K562 (cell line): ENCODE measurements at regions not wholly inside any gene's neighbourhood (a gene's known extent, or its start where the extent isn't known, plus 50 kb on each side); places are given as distances from the start of the nearest gene placed in this dataset.

Source experiments
- ATAC-seq: fragments of 200-7000 bp; cut with Tn5 transposase; 3 replicates; pipeline ENCODE4 v1.9.1; 2020; ENCODE audit warnings: moderate library complexity
- BruUV-seq: library from RNA; stranded (reverse); fragments of 400-500 nt; replicated peaks from 2 replicates; lab custom pipeline; 2021; lab: Mats Ljungman, UMichigan
- CTCF ChIA-PET: fragments of 300-600 bp; formaldehyde crosslinking; extraction: SDS; loops from one replicate; lab custom pipeline; 2021; ENCODE audit warnings: low intra/inter-chr PET ratio; lab: Yijun Ruan, JAX
- POLR2A ChIA-PET: fragments of 300-600, 350-650 bp; sonication (Branson Sonifier 250); formaldehyde crosslinking; extraction: SDS; loops from one replicate; lab custom pipeline; 2021; ENCODE audit warnings: antibody characterized with exemption, inconsistent platforms; lab: Yijun Ruan, JAX
- DNase-seq, 4 experiments: peaks; one replicate each; pipeline versions ENCODE4 v3.0.0 to v3.0.0-alpha.2; 2011 to 2018; ENCODE audit warnings: low spot score in 3 of 4, mixed read lengths in 3 of 4; ENCODE audit errors: extremely low read depth in 1 of 4
- FAIRE-seq: peaks from 2 replicates; lab custom pipeline; 2011; peaks lifted over from hg19 to GRCh38; lab: Jason Lieb, UNC
- H2AFZ ChIP-seq: 2 replicates; pipeline ENCODE4 v1.6.0; 2011; ENCODE audit warnings: low read depth, low read length, control low read depth, inconsistent platforms
- H3K27ac ChIP-seq: fragments of 200-600 bp; 3 replicates; pipeline ENCODE4 v1.8.0; 2011; ENCODE audit warnings: low read depth, mild to moderate bottlenecking, control low read depth, inconsistent platforms, low read length, moderate library complexity, mixed read lengths; ENCODE audit errors: extremely low read depth
- H3K27me3 ChIP-seq, 2 experiments: fragments of 300-600 bp in 1 of 2; 2 replicates in 1 of 2; 3 replicates in 1 of 2; pipeline versions ENCODE4 v1.6.0 to v1.8.0; 2011; ENCODE audit warnings: inconsistent platforms in 2 of 2, low read length in 2 of 2, mild to moderate bottlenecking in 1 of 2, mixed read lengths in 1 of 2, moderate library complexity in 1 of 2; ENCODE audit not compliant: control insufficient read depth in 2 of 2, insufficient read depth in 2 of 2
- H3K36me3 ChIP-seq: fragments of 300-600 bp; 3 replicates; pipeline ENCODE4 v1.8.0; 2011; ENCODE audit warnings: mild to moderate bottlenecking, low read length, inconsistent platforms; ENCODE audit not compliant: control insufficient read depth, insufficient read depth
- H3K4me1 ChIP-seq, 2 experiments: fragments of 200-600 bp in 1 of 2; replicated peaks in 1 of 2; 2 replicates in 1 of 2; 3 replicates in 1 of 2; pipeline versions ENCODE4 v1.5.1 to v1.8.0; 2011; ENCODE audit warnings: inconsistent platforms in 2 of 2, low read length in 2 of 2, mild to moderate bottlenecking in 1 of 2, mixed read lengths in 1 of 2, moderate library complexity in 1 of 2; ENCODE audit not compliant: control insufficient read depth in 2 of 2, insufficient read depth in 2 of 2
- H3K4me2 ChIP-seq: 2 replicates; pipeline ENCODE4 v1.6.1; 2011; ENCODE audit warnings: low read length, control low read depth, inconsistent platforms, mixed read lengths; ENCODE audit not compliant: insufficient read depth
- H3K4me3 ChIP-seq: fragments of 200-600 bp; sonication (generic), shearing (Covaris generic); 2 replicates; pipeline ENCODE4 v1.5.1; 2016; ENCODE audit warnings: control low read depth, inconsistent platforms
- H3K79me2 ChIP-seq: fragments of 200-600 bp; 3 replicates; pipeline ENCODE4 v1.8.0; 2011; ENCODE audit warnings: low read length, inconsistent platforms; ENCODE audit not compliant: control insufficient read depth, insufficient read depth
- H3K9ac ChIP-seq, 2 experiments: 2 replicates each; pipeline versions ENCODE4 v1.6.0 to v1.6.1; 2011; ENCODE audit warnings: low read depth in 2 of 2, low read length in 2 of 2, control low read depth in 1 of 2, inconsistent platforms in 1 of 2, mild to moderate bottlenecking in 1 of 2, mixed read lengths in 1 of 2; ENCODE audit not compliant: insufficient read depth in 1 of 2
- H3K9me1 ChIP-seq: one replicate; pipeline ENCODE4 v1.6.0; 2011; ENCODE audit warnings: inconsistent platforms, mild to moderate bottlenecking, low read length, moderate library complexity; ENCODE audit not compliant: control insufficient read depth, insufficient read depth
- H3K9me3 ChIP-seq: replicated peaks from 2 replicates; pipeline ENCODE4 v1.5.1; 2011; ENCODE audit warnings: low read depth, low read length, inconsistent platforms; ENCODE audit not compliant: control insufficient read depth, insufficient read depth
- H4K20me1 ChIP-seq: replicated peaks from 2 replicates; pipeline ENCODE4 v1.6.1; 2011; ENCODE audit warnings: low read length, inconsistent platforms, mixed read lengths; ENCODE audit not compliant: control insufficient read depth, insufficient read depth
- E2F6 ChIP-seq, 2 experiments: IDR thresholded peaks; 2 replicates each; pipeline ENCODE4 v1.6.1; 2011; ENCODE audit warnings: borderline replicate concordance in 1 of 2, control low read depth in 1 of 2, low read depth in 1 of 2, low read length in 1 of 2, mild to moderate bottlenecking in 1 of 2, mixed read lengths in 1 of 2, moderate library complexity in 1 of 2; ENCODE audit not compliant: insufficient read depth in 1 of 2, insufficient read length in 1 of 2, poor library complexity in 1 of 2, severe bottlenecking in 1 of 2; ENCODE audit errors: extremely low read depth in 1 of 2
- KLF13 ChIP-seq: fragments of 450-650 bp; IDR thresholded peaks from 2 replicates; pipeline ENCODE4 v1.6.1; 2016; ENCODE audit warnings: missing genetic modification characterization, low read depth, mild to moderate bottlenecking, missing compliant biosample characterization, moderate library complexity, borderline replicate concordance
- MECOM ChIP-seq: fragments of 250-450 bp; sonication (Bioruptor Pico); IDR thresholded peaks from 2 replicates; pipeline ENCODE4 v1.8.0; 2022; ENCODE audit warnings: inconsistent platforms
- TCFL5 ChIP-seq: fragments of 250-450 bp; sonication (Bioruptor Pico); conservative IDR thresholded peaks from 2 replicates; pipeline ENCODE4 v1.6.1; 2021; ENCODE audit warnings: mild to moderate bottlenecking, moderate library complexity, matching md5 sums
- UBTF ChIP-seq, 2 experiments: IDR thresholded peaks; 2 replicates each; pipeline ENCODE4 v1.6.1; 2012; ENCODE audit warnings: improper control_type of control experiment in 2 of 2, low read depth in 2 of 2, low read length in 2 of 2, borderline replicate concordance in 1 of 2
- ZKSCAN8 ChIP-seq: fragments of 200-800 bp; sonication (Bioruptor generic); IDR thresholded peaks from 2 replicates; pipeline ENCODE4 v1.6.1; 2016; ENCODE audit warnings: missing genetic modification characterization, missing compliant biosample characterization
- ZNF263 ChIP-seq: sonication (generic); formaldehyde crosslinking; IDR thresholded peaks from 2 replicates; pipeline ENCODE4 v1.8.0; 2022; ENCODE audit warnings: mild to moderate bottlenecking, missing genetic modification reagents, borderline replicate concordance
- WGBS: fragments of 100-300 bp; shearing (Covaris generic); methylation state at CpG from one replicate; pipeline ENCODE4 v1.1.6; 2016; ENCODE audit warnings: low coverage, mixed read lengths; ENCODE audit not compliant: insufficient coverage; ENCODE audit errors: missing lambda C conversion rate; 5-methylcytosine and 5-hydroxymethylcytosine counted together
- in situ Hi-C: fragments of 300-500 bp; cut with MboI; formaldehyde crosslinking; loops from 4 replicates; pipeline ENCODE4 v1.15.0; 2018; ENCODE audit warnings: inconsistent platforms, mixed read lengths
- intact Hi-C: fragments of 100-400 bp; cut with micrococcal nuclease; formaldehyde crosslinking; loops from 2 replicates; pipeline ENCODE4 v1.14.2; 2022
- TF ChIP-seq, protein P1 (sequence below): conservative IDR thresholded peaks from 2 replicates; pipeline ENCODE4 v1.6.1; 2011; ENCODE audit warnings: low read depth, mild to moderate bottlenecking, low read length; ENCODE audit not compliant: control insufficient read depth

GRCh38 chr10:124173298-124173900 is 80.0 kb upstream of the CHST15 start:
- H3K4me2 ChIP-seq, result no peak overlapping the region
- no peak for DNase-seq
- TF ChIP-seq MECOM (CRISPR knock-in tag) (no peak), KLF13 (no peak)
- TF ChIP-seq, all 486 proteins: peak for 0
- Histone ChIP-seq H3K27ac (no peak overlapping the region), H3K9me1 (no peaks in the 10 kb centered on the region), H2AFZ (no peak overlapping the region), H3K4me1 (no peaks in the 10 kb centered on the region), H3K79me2 (no peaks in the 10 kb centered on the region), H4K20me1 (no peaks in the 10 kb centered on the region), H3K36me3 (no peaks in the 10 kb centered on the region), H3K9ac (no peak overlapping the region), H3K27me3 (peaks cover 0 to 30% of the 10 kb centered on the region in 2 experiments; a peak in 2 of 5 replicates), H3K9me3 (no peaks in the 10 kb centered on the region), H3K4me3 (no peak overlapping the region)
- intact Hi-C loops, result no loop called here
- POLR2A ChIA-PET, result no interaction called here
- no TSS peak for BruUV-seq
- FAIRE-seq (no peak), ATAC-seq (no peak)
- WGBS, result 0% methylated on average over 7 of the region's 16 CpGs
- CTCF ChIA-PET, result no interaction called here
- in situ Hi-C loops, result no loop called here

- no peaks in the 10 kb centered on the region for H3K9me3 ChIP-seq
- H3K9ac ChIP-seq, result no peak overlapping the region
- intact Hi-C loops (no loop called here), in situ Hi-C loops (no loop called here)
- ATAC-seq, result no peak
- POLR2A ChIA-PET, result no interaction called here
- no peaks in the 10 kb centered on the region for H4K20me1 ChIP-seq
- peaks cover 0 to 30% of the 10 kb centered on the region in 2 experiments; a peak in 2 of 5 replicates for H3K27me3 ChIP-seq
- CTCF ChIA-PET, result no interaction called here
- 0% methylated on average over 16 of the region's 19 CpGs for WGBS
- no peaks in the 10 kb centered on the region for H3K9me1 ChIP-seq
- no peaks in the 10 kb centered on the region for H3K4me1 ChIP-seq
- H3K4me3 ChIP-seq, result no peak overlapping the region
- no peak overlapping the region for H3K27ac ChIP-seq
- no peak for FAIRE-seq
- no peak overlapping the region for H2AFZ ChIP-seq
- DNase-seq, result no peak
- H3K36me3 ChIP-seq, result no peaks in the 10 kb centered on the region
- H3K4me2 ChIP-seq, result no peak overlapping the region
- no peaks in the 10 kb centered on the region for H3K79me2 ChIP-seq
- no TSS peak for BruUV-seq
- no peak for TF ChIP-seq UBTF (IDR thresholded peaks at IDR 0.05; ENCODE audit: borderline replicate concordance in 1 of 2, low read depth in 2 of 2, low read length in 2 of 2)
- no peak for TF ChIP-seq E2F6 (IDR thresholded peaks at IDR 0.05; ENCODE audit: borderline replicate concordance in 1 of 2, extremely low read depth in 1 of 2, insufficient read depth in 1 of 2, insufficient read length in 1 of 2, low read depth in 1 of 2, low read length in 1 of 2, poor library complexity in 1 of 2, severe bottlenecking in 1 of 2)
- TF ChIP-seq TCFL5 (CRISPR knock-in tag), result no peak
- no peak for TF ChIP-seq ZKSCAN8 (CRISPR knock-in tag)
- no peak for TF ChIP-seq ZNF263 (CRISPR knock-in tag)
- TF ChIP-seq, protein P1, sequence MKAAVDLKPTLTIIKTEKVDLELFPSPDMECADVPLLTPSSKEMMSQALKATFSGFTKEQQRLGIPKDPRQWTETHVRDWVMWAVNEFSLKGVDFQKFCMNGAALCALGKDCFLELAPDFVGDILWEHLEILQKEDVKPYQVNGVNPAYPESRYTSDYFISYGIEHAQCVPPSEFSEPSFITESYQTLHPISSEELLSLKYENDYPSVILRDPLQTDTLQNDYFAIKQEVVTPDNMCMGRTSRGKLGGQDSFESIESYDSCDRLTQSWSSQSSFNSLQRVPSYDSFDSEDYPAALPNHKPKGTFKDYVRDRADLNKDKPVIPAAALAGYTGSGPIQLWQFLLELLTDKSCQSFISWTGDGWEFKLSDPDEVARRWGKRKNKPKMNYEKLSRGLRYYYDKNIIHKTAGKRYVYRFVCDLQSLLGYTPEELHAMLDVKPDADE, result no peak
These were observed 79.0 kb upstream of the CHST15 start for GRCh38 chr10:124172181-124172916.
